ENCODE measurements at regions not wholly inside any gene's neighbourhood (a gene's known extent, or its start where the extent isn't known, plus 50 kb on each side); places are given as distances from the start of the nearest gene placed in this dataset.

DNA sequence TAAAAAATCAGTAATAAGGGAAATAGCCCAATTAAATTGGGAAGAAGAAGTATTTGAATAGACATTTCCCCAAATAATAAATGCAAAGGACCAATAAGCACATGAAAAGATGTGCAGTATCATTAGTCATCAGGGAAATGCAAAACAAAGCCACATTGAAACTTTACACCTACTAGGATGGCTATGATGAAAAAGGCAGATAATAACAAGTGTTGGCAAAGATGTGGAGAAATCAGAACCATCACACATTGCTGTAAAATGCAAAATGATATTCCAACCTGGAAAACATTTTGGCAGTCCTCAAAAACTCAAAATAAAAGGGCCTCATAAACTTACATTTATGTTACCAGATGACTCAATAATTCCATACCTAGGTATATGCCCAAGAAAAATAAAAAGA is 131.1 kb upstream of the G2E3 start:
- Histone ChIP-seq H3K9me3 (ENCODE audit: insufficient read depth, low read depth, low read length) (no peaks in the 10 kb centered on the region), H3K4me2 (ENCODE audit: low read depth, low read length, poor library complexity, severe bottlenecking) (no peak overlapping the region), H3K4me1 (ENCODE audit: insufficient read depth, low read length, poor library complexity, severe bottlenecking) (no peaks in the 10 kb centered on the region), H3F3A (ENCODE audit: low read depth) (no peaks in the 10 kb centered on the region), H3K9ac (ENCODE audit: low read depth, low read length, poor library complexity, severe bottlenecking) (no peak overlapping the region), H2AFZ (ENCODE audit: low read length) (no peak overlapping the region), H3K36me3 (ENCODE audit: insufficient read depth, low read length) (no peaks in the 10 kb centered on the region), H3K79me2 (ENCODE audit: insufficient read depth, low read length) (no peaks in the 10 kb centered on the region), H4K20me1 (ENCODE audit: insufficient read depth, low read length, poor library complexity, severe bottlenecking) (no peaks in the 10 kb centered on the region), H3K9me2 (replicated peaks; ENCODE audit: low read depth, low read length) (no peaks in the 10 kb centered on the region), H3K27me3 (ENCODE audit: insufficient read depth, low read length, poor library complexity, severe bottlenecking) (no peaks in the 10 kb centered on the region), H3K4me3 (ENCODE audit: low read length, poor library complexity, severe bottlenecking) (no peak overlapping the region)
- TF ChIP-seq EZH2phosphoT487 (IDR thresholded peaks at IDR 0.05; ENCODE audit: borderline replicate concordance) = no peak
- TF ChIP-seq, protein P1, sequence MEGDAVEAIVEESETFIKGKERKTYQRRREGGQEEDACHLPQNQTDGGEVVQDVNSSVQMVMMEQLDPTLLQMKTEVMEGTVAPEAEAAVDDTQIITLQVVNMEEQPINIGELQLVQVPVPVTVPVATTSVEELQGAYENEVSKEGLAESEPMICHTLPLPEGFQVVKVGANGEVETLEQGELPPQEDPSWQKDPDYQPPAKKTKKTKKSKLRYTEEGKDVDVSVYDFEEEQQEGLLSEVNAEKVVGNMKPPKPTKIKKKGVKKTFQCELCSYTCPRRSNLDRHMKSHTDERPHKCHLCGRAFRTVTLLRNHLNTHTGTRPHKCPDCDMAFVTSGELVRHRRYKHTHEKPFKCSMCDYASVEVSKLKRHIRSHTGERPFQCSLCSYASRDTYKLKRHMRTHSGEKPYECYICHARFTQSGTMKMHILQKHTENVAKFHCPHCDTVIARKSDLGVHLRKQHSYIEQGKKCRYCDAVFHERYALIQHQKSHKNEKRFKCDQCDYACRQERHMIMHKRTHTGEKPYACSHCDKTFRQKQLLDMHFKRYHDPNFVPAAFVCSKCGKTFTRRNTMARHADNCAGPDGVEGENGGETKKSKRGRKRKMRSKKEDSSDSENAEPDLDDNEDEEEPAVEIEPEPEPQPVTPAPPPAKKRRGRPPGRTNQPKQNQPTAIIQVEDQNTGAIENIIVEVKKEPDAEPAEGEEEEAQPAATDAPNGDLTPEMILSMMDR (conservative IDR thresholded peaks at IDR 0.05; ENCODE audit: low read length) = no peak

DNA sequence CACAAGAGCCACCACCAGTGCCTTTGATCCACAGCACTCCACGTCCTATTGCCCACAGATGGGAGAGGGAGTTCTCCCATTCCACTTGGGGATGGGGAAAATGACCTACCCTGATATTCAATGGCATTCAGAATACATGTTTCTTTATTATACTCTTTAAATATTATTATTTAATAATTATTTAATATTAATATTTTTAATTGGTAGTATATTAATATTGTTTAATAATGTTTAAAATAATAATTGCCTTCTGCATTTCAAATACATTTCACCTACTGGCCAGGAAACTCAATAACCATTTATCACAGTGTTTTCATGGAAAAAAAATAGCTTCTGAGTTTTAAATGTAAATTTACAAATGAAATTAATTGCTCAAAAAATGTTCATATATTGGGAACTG is 127.4 kb upstream of the G2E3 start:
- Histone ChIP-seq H4K20me1 (ENCODE audit: insufficient read depth, low read length, poor library complexity, severe bottlenecking) (no peaks in the 10 kb centered on the region), H3K9me3 (ENCODE audit: insufficient read depth, low read depth, low read length) (no peaks in the 10 kb centered on the region), H3K36me3 (ENCODE audit: insufficient read depth, low read length) (no peaks in the 10 kb centered on the region), H3K4me3 (ENCODE audit: low read length, poor library complexity, severe bottlenecking) (no peak overlapping the region), H2AFZ (ENCODE audit: low read length) (no peak overlapping the region), H3K9ac (ENCODE audit: low read depth, low read length, poor library complexity, severe bottlenecking) (no peak overlapping the region), H3K4me1 (ENCODE audit: insufficient read depth, low read length, poor library complexity, severe bottlenecking) (no peaks in the 10 kb centered on the region), H3K4me2 (ENCODE audit: low read depth, low read length, poor library complexity, severe bottlenecking) (no peak overlapping the region), H3K27me3 (ENCODE audit: insufficient read depth, low read length, poor library complexity, severe bottlenecking) (no peaks in the 10 kb centered on the region), H3K9me2 (replicated peaks; ENCODE audit: low read depth, low read length) (no peaks in the 10 kb centered on the region), H3K79me2 (ENCODE audit: insufficient read depth, low read length) (no peaks in the 10 kb centered on the region), H3F3A (ENCODE audit: low read depth) (no peaks in the 10 kb centered on the region)
- TF ChIP-seq, protein P1 (conservative IDR thresholded peaks at IDR 0.05; ENCODE audit: low read length) = no peak
- no peak for TF ChIP-seq EZH2phosphoT487 (IDR thresholded peaks at IDR 0.05; ENCODE audit: borderline replicate concordance)

DNA sequence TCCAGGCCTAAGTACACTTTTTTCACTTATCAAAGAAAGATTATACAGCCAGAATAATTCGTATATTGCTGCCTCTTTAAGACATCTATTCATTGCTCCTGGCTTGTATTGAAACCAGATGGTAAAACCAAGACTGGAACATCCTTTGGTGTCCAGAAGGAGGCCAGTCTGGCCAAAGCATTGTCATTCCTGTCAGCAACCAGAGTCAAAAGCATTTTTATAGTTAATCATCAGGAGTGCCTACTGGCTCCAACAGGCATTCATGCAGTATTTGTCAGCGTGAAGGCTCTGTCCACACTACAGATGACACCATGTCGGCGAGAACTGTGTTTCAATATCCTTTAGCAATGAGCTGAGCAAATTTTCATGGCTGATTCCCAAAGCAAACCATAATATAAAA is 118.0 kb upstream of the G2E3 start:
- no peak for TF ChIP-seq EZH2phosphoT487 (IDR thresholded peaks at IDR 0.05; ENCODE audit: borderline replicate concordance)
- TF ChIP-seq, protein P1 (conservative IDR thresholded peaks at IDR 0.05; ENCODE audit: low read length) = no peak
- no peaks in the 10 kb centered on the region for H3K4me1 ChIP-seq (ENCODE audit: insufficient read depth, low read length, poor library complexity, severe bottlenecking)
- no peaks in the 10 kb centered on the region for H3K9me3 ChIP-seq (ENCODE audit: insufficient read depth, low read depth, low read length)
- no peaks in the 10 kb centered on the region for H3F3A ChIP-seq (ENCODE audit: low read depth)
- no peak overlapping the region for H3K9ac ChIP-seq (ENCODE audit: low read depth, low read length, poor library complexity, severe bottlenecking)
- no peak overlapping the region for H3K4me2 ChIP-seq (ENCODE audit: low read depth, low read length, poor library complexity, severe bottlenecking)
- H3K27me3 ChIP-seq (ENCODE audit: insufficient read depth, low read length, poor library complexity, severe bottlenecking) = no peaks in the 10 kb centered on the region
- H3K36me3 ChIP-seq (ENCODE audit: insufficient read depth, low read length) = no peaks in the 10 kb centered on the region
- no peaks in the 10 kb centered on the region for H4K20me1 ChIP-seq (ENCODE audit: insufficient read depth, low read length, poor library complexity, severe bottlenecking)
- H2AFZ ChIP-seq (ENCODE audit: low read length) = no peak overlapping the region
- no peak overlapping the region for H3K4me3 ChIP-seq (ENCODE audit: low read length, poor library complexity, severe bottlenecking)
- H3K79me2 ChIP-seq (ENCODE audit: insufficient read depth, low read length) = no peaks in the 10 kb centered on the region
- no peaks in the 10 kb centered on the region for H3K9me2 ChIP-seq (replicated peaks; ENCODE audit: low read depth, low read length)

All from Loucy (cell line).